Natural killer cell (primary cell): ENCODE measurements at regions not wholly inside any gene's neighbourhood (a gene's known extent, or its start where the extent isn't known, plus 50 kb on each side); places are given as distances from the start of the nearest gene placed in this dataset.

ENCODE experiments used
- ATAC-seq, 3 donors: fragments of 150-1000 bp in 2 of 3; fragments of 200-7000 bp in 1 of 3; cut with Tn5 transposase; 1 replicate in 1 of 3; 2 replicates in 2 of 3; pipeline ENCODE4 v1.10.0; 2021; ENCODE audit warnings: mild to moderate bottlenecking in 2 of 3, moderate library complexity in 2 of 3
- DNase-seq, 2 donors: peaks; one replicate each; pipeline versions ENCODE4 v3.0.0 to v3.0.0-alpha.2; 2013 to 2021; ENCODE audit warnings: mixed read lengths in 1 of 2
- H3K27ac ChIP-seq: one replicate; pipeline ENCODE4 v1.5.1; 2013; ENCODE audit warnings: mild to moderate bottlenecking, low read length
- H3K27me3 ChIP-seq: one replicate; pipeline ENCODE4 v1.6.1; 2013; ENCODE audit warnings: low read length; ENCODE audit not compliant: control insufficient read depth, insufficient read depth
- H3K36me3 ChIP-seq: one replicate; pipeline ENCODE4 v1.6.1; 2013; ENCODE audit warnings: low read length; ENCODE audit not compliant: control insufficient read depth, insufficient read depth
- H3K4me1 ChIP-seq: one replicate; pipeline ENCODE4 v1.6.1; 2013; ENCODE audit warnings: low read length; ENCODE audit not compliant: control insufficient read depth, insufficient read depth
- H3K4me3 ChIP-seq: one replicate; pipeline ENCODE4 v1.5.1; 2013; ENCODE audit warnings: low read length
- H3K9me3 ChIP-seq: one replicate; pipeline ENCODE4 v1.6.1; 2013; ENCODE audit warnings: low read length; ENCODE audit not compliant: control insufficient read depth, insufficient read depth
- H3K27ac Mint-ChIP-seq, 2 donors: one replicate each; pipeline ENCODE4 v1.8.0; 2022; ENCODE audit warnings: mild to moderate bottlenecking in 2 of 2, mixed read lengths in 2 of 2, moderate library complexity in 1 of 2
- H3K27me3 Mint-ChIP-seq, 2 donors: one replicate each; pipeline ENCODE4 v1.8.0; 2022; ENCODE audit warnings: low read depth in 2 of 2, mixed read lengths in 2 of 2
- H3K36me3 Mint-ChIP-seq: one replicate; pipeline ENCODE4 v1.8.0; 2022; ENCODE audit warnings: mixed read lengths
- H3K4me1 Mint-ChIP-seq, 2 donors: one replicate each; pipeline ENCODE4 v1.8.0; 2022; ENCODE audit warnings: mixed read lengths in 2 of 2
- H3K4me3 Mint-ChIP-seq: one replicate; pipeline ENCODE4 v1.8.0; 2022; ENCODE audit warnings: mild to moderate bottlenecking, moderate library complexity, mixed read lengths
- H3K9me3 Mint-ChIP-seq, 2 donors: one replicate each; pipeline ENCODE4 v1.8.0; 2022; ENCODE audit warnings: mixed read lengths in 2 of 2
- CTCF ChIP-seq: fragments of 200-600 bp; IDR thresholded peaks from one replicate; pipeline ENCODE4 v1.8.0; 2022; ENCODE audit warnings: antibody characterized with exemption
- WGBS: methylation state at CpG from one replicate; pipeline ENCODE4 v1.1.7; 2013; ENCODE audit warnings: missing lambda C conversion rate; ENCODE audit not compliant: insufficient coverage; 5-methylcytosine and 5-hydroxymethylcytosine counted together
- intact Hi-C: fragments of 100-400 bp; cut with micrococcal nuclease; formaldehyde crosslinking; loops from one replicate; pipeline ENCODE4 v1.14.2; 2022

- Histone ChIP-seq H3K27me3 (no peaks in the 10 kb centered on the region), H3K27ac (no peak overlapping the region), H3K36me3 (no peaks in the 10 kb centered on the region), H3K4me1 (no peaks in the 10 kb centered on the region), H3K9me3 (peaks cover 3% of the 10 kb centered on the region), H3K4me3 (no peak overlapping the region)
- DNase-seq (no peak), ATAC-seq (no peak)
- 87% methylated on average over 5 of the region's 5 CpGs for WGBS
- Mint-ChIP-seq H3K27ac (no peak overlapping the region), H3K36me3 (no peaks in the 10 kb centered on the region), H3K27me3 (no peaks in the 10 kb centered on the region), H3K4me3 (no peak overlapping the region), H3K9me3 (peaks cover 4 to 19% of the 10 kb centered on the region in 2 donors), H3K4me1 (no peaks in the 10 kb centered on the region)
- intact Hi-C loops = no loop called here
- no peak for TF ChIP-seq CTCF
These were observed 777.5 kb upstream of the ADGRL2 start for GRCh38 chr1:81023187-81023724.

- no peaks in the 10 kb centered on the region for H3K36me3 Mint-ChIP-seq
- H3K4me1 Mint-ChIP-seq = no peaks in the 10 kb centered on the region
- intact Hi-C loops = no loop called here
- TF ChIP-seq CTCF = no peak
- Histone ChIP-seq H3K27me3 (no peaks in the 10 kb centered on the region), H3K4me3 (no peak overlapping the region), H3K4me1 (no peaks in the 10 kb centered on the region), H3K27ac (no peak overlapping the region), H3K9me3 (no peaks in the 10 kb centered on the region), H3K36me3 (no peaks in the 10 kb centered on the region)
- no peak overlapping the region for H3K27ac Mint-ChIP-seq
- 100% methylated on average over 1 of the region's 1 CpG for whole genome bisulfite sequencing
- ATAC-seq = no peak
- no peak for DNase-seq
- H3K9me3 Mint-ChIP-seq = peaks cover 7 to 20% of the 10 kb centered on the region in 2 donors
- no peaks in the 10 kb centered on the region for H3K27me3 Mint-ChIP-seq
- no peak overlapping the region for H3K4me3 Mint-ChIP-seq
These were observed 779.6 kb upstream of the ADGRL2 start for GRCh38 chr1:81021134-81021533.

GRCh38 chr1:81020506-81020905 is 780.2 kb upstream of the ADGRL2 start:
- intact Hi-C loops = no loop called here
- H3K9me3 ChIP-seq = no peaks in the 10 kb centered on the region
- no peak for ATAC-seq
- H3K36me3 Mint-ChIP-seq = no peaks in the 10 kb centered on the region
- H3K4me1 ChIP-seq = no peaks in the 10 kb centered on the region
- H3K27ac Mint-ChIP-seq = no peak overlapping the region
- H3K27me3 Mint-ChIP-seq = no peaks in the 10 kb centered on the region
- no peaks in the 10 kb centered on the region for H3K36me3 ChIP-seq
- H3K4me1 Mint-ChIP-seq = no peaks in the 10 kb centered on the region
- TF ChIP-seq CTCF = no peak
- peaks cover 9 to 21% of the 10 kb centered on the region in 2 donors for H3K9me3 Mint-ChIP-seq
- no peak overlapping the region for H3K4me3 ChIP-seq
- H3K27me3 ChIP-seq = no peaks in the 10 kb centered on the region
- no CpG with 5 or more reads among the region's 1 CpG for WGBS
- no peak overlapping the region for H3K27ac ChIP-seq
- DNase-seq = no peak
- H3K4me3 Mint-ChIP-seq = no peak overlapping the region

GRCh38 chr1:81010126-81010525 is 790.6 kb upstream of the ADGRL2 start:
- DNase-seq (no peak), ATAC-seq (no peak)
- H3K36me3 ChIP-seq = no peaks in the 10 kb centered on the region
- Mint-ChIP-seq H3K9me3 (peaks cover 14 to 15% of the 10 kb centered on the region in 2 donors), H3K27me3 (no peaks in the 10 kb centered on the region), H3K4me1 (no peaks in the 10 kb centered on the region), H3K36me3 (peaks cover 14% of the 10 kb centered on the region), H3K4me3 (no peak overlapping the region), H3K27ac (no peak overlapping the region)
- H3K4me3 ChIP-seq = no peak overlapping the region
- intact Hi-C loops = no loop called here
- no peak for TF ChIP-seq CTCF
- no peaks in the 10 kb centered on the region for H3K4me1 ChIP-seq
- WGBS = 78% methylated on average over 3 of the region's 3 CpGs
- no peaks in the 10 kb centered on the region for H3K27me3 ChIP-seq
- no peaks in the 10 kb centered on the region for H3K9me3 ChIP-seq
- no peak overlapping the region for H3K27ac ChIP-seq
